Loucy (cell line): ENCODE measurements at regions not wholly inside any gene's neighbourhood (a gene's known extent, or its start where the extent isn't known, plus 50 kb on each side); places are given as distances from the start of the nearest gene placed in this dataset.

ENCODE experiments used
- CTCF ChIP-seq: fragments of 200-600 bp; sonication (generic); conservative IDR thresholded peaks from 2 replicates; pipeline ENCODE4 v1.5.1; 2014; ENCODE audit warnings: mild to moderate bottlenecking, antibody characterized with exemption, low read length
- EZH2phosphoT487 ChIP-seq: fragments of 200-600 bp; IDR thresholded peaks from 2 replicates; pipeline ENCODE4 v1.6.1; 2018; ENCODE audit warnings: antibody characterized with exemption, mild to moderate bottlenecking, moderate library complexity, borderline replicate concordance

- TF ChIP-seq CTCF (no peak), EZH2phosphoT487 (no peak)
Measured at GRCh38 chr13:73879346-73880015, 254.7 kb downstream of the KLF12 start.
